ENCODE measurements at regions not wholly inside any gene's neighbourhood (a gene's known extent, or its start where the extent isn't known, plus 50 kb on each side); places are given as distances from the start of the nearest gene placed in this dataset.
"Not testable (repeated sequence)": the region's sequence is repeated elsewhere in the genome, so short reads cannot be mapped to it uniquely, and the experiment has no call there.

DNA sequence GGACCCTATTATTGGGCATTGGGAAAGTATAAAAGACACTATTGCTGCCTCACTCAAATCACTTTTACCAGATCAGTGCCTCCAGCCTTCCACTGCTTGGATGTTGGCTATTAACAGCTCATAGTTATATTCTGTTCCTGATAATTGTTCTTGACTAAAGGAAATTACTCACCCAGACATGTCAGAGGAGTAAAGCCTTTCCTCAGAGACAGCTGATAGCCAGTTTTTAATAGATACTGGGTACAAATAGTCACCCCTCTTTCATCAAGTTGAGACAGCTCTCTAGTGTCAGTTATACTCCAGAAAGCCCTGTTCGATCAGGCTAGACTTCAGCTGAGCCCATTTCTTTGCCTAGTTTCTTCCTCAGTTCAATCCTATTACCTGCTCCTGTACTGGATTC, 876.1 kb upstream of the B3GALT2 start:
- H3K4me3 ChIP-seq (ENCODE audit: low read depth, low read length) = no peak overlapping the region
- H3K27me3 ChIP-seq (ENCODE audit: control insufficient read depth, insufficient read depth, low read length) = no peaks in the 10 kb centered on the region
- H3K36me3 ChIP-seq (ENCODE audit: control insufficient read depth, insufficient read depth, low read length) = no peaks in the 10 kb centered on the region

GRCh38 chr1:194060481-194060880, 874.1 kb upstream of the B3GALT2 start:
- no peaks in the 10 kb centered on the region for H3K4me1 ChIP-seq (ENCODE audit: control insufficient read depth, insufficient read depth, low read length)
- no peaks in the 10 kb centered on the region for H3K36me3 ChIP-seq (ENCODE audit: control insufficient read depth, insufficient read depth, low read length)
- peaks cover 8% of the 10 kb centered on the region for H3K9me3 ChIP-seq (ENCODE audit: control insufficient read depth, insufficient read depth, low read length)
- H3K4me3 ChIP-seq (ENCODE audit: low read depth, low read length) = no peak overlapping the region
- H3K9ac ChIP-seq (ENCODE audit: low read depth, low read length) = no peak overlapping the region
- no peaks in the 10 kb centered on the region for H3K27me3 ChIP-seq (ENCODE audit: control insufficient read depth, insufficient read depth, low read length)

More for the DNA sequence above, 876.1 kb upstream of the B3GALT2 start:
- Histone ChIP-seq H3K9me3 (ENCODE audit: control insufficient read depth, insufficient read depth, low read length) (peaks cover 8% of the 10 kb centered on the region), H3K4me1 (ENCODE audit: control insufficient read depth, insufficient read depth, low read length) (no peaks in the 10 kb centered on the region), H3K9ac (ENCODE audit: low read depth, low read length) (no peak overlapping the region)

DNA sequence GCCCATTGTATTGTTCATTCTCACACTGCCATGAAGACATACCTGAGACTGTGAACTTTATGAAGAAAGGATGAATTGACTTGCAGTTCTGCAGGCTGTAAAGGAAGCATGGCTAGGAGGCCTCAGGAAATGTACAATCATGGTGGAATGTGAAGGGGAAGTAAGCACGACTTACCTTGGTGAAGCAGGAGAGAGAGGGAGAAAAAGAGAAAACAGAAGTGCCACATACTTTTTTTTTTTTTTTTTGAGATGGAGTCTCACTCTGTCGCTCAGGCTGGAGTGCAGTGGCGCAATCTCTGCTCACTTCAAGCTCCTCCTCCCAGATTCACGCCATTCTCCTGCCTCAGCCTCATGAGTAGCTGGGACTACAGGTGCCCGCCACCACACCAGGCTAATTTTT, 871.9 kb upstream of the B3GALT2 start:
- H3K4me3 ChIP-seq (ENCODE audit: low read depth, low read length); H3K9me3 ChIP-seq (ENCODE audit: control insufficient read depth, insufficient read depth, low read length); H3K4me1 ChIP-seq (ENCODE audit: control insufficient read depth, insufficient read depth, low read length); H3K27me3 ChIP-seq (ENCODE audit: control insufficient read depth, insufficient read depth, low read length); H3K36me3 ChIP-seq (ENCODE audit: control insufficient read depth, insufficient read depth, low read length); H3K9ac ChIP-seq (ENCODE audit: low read depth, low read length): not testable (repeated sequence)

- Histone ChIP-seq H3K36me3 (ENCODE audit: control insufficient read depth, insufficient read depth, low read length) (no peaks in the 10 kb centered on the region), H3K4me1 (ENCODE audit: control insufficient read depth, insufficient read depth, low read length) (no peaks in the 10 kb centered on the region), H3K4me3 (ENCODE audit: low read depth, low read length) (no peak overlapping the region), H3K27me3 (ENCODE audit: control insufficient read depth, insufficient read depth, low read length) (no peaks in the 10 kb centered on the region), H3K9me3 (ENCODE audit: control insufficient read depth, insufficient read depth, low read length) (peaks cover 8% of the 10 kb centered on the region), H3K9ac (ENCODE audit: low read depth, low read length) (no peak overlapping the region)
Observed at GRCh38 chr1:194056169-194056568, 869.8 kb upstream of the B3GALT2 start.

DNA sequence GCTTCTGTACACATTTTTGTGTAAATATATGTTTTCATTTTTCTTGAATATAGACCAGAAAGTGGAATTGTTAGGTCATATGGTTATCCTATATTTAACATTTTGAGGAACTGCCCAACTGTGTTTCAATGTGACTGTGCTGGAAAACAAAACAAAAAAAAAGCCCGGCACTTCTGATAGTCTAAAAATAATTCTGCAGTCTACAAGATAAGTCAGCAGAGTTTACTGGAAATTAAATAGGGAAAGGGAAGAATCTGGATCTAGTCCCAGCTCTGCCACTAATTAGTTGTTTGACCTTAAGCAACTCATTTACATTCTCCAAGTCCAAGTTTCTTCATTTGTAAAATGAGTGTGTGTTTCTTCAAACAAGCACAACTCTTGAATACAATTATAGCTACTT, 869.1 kb upstream of the B3GALT2 start:
- Histone ChIP-seq H3K9me3 (ENCODE audit: control insufficient read depth, insufficient read depth, low read length) (peaks cover 8% of the 10 kb centered on the region), H3K36me3 (ENCODE audit: control insufficient read depth, insufficient read depth, low read length) (no peaks in the 10 kb centered on the region), H3K4me1 (ENCODE audit: control insufficient read depth, insufficient read depth, low read length) (no peaks in the 10 kb centered on the region), H3K27me3 (ENCODE audit: control insufficient read depth, insufficient read depth, low read length) (no peaks in the 10 kb centered on the region), H3K9ac (ENCODE audit: low read depth, low read length) (no peak overlapping the region), H3K4me3 (ENCODE audit: low read depth, low read length) (no peak overlapping the region)

- Histone ChIP-seq H3K4me1 (ENCODE audit: control insufficient read depth, insufficient read depth, low read length) (no peaks in the 10 kb centered on the region), H3K27me3 (ENCODE audit: control insufficient read depth, insufficient read depth, low read length) (no peaks in the 10 kb centered on the region), H3K9me3 (ENCODE audit: control insufficient read depth, insufficient read depth, low read length) (no peaks in the 10 kb centered on the region), H3K4me3 (ENCODE audit: low read depth, low read length) (no peak overlapping the region), H3K9ac (ENCODE audit: low read depth, low read length) (no peak overlapping the region), H3K36me3 (ENCODE audit: control insufficient read depth, insufficient read depth, low read length) (no peaks in the 10 kb centered on the region)
Observed at GRCh38 chr1:194052514-194053338, 866.3 kb upstream of the B3GALT2 start.

DNA sequence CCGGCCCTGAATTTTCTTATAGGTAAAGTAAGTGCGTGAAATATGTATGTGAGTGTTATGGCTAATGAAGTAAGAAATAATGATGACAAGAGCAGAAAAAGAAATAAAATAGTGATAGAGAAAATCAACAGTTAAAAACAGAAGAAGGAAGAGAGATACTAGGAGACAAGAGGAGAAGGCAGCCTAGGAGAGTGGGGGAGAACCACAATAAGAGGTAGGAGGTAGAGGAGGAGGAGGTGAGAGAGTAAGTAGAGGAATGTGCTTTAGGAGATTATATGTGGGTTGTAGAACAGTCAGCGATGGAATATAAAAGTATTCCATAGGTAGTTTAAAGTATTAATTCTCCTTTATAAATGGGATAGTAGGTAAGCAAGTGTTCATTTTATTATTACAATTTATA, 861.5 kb upstream of the B3GALT2 start:
- Histone ChIP-seq H3K27me3 (ENCODE audit: control insufficient read depth, insufficient read depth, low read length) (no peaks in the 10 kb centered on the region), H3K9ac (ENCODE audit: low read depth, low read length) (no peak overlapping the region), H3K4me1 (ENCODE audit: control insufficient read depth, insufficient read depth, low read length) (no peaks in the 10 kb centered on the region)

GRCh38 chr1:194047206-194047605, 860.8 kb upstream of the B3GALT2 start:
- H3K4me3 ChIP-seq (ENCODE audit: low read depth, low read length) = no peak overlapping the region
- H3K36me3 ChIP-seq (ENCODE audit: control insufficient read depth, insufficient read depth, low read length) = no peaks in the 10 kb centered on the region
- H3K9me3 ChIP-seq (ENCODE audit: control insufficient read depth, insufficient read depth, low read length) = no peaks in the 10 kb centered on the region
- no peak overlapping the region for H3K9ac ChIP-seq (ENCODE audit: low read depth, low read length)
- H3K4me1 ChIP-seq (ENCODE audit: control insufficient read depth, insufficient read depth, low read length) = no peaks in the 10 kb centered on the region
- H3K27me3 ChIP-seq (ENCODE audit: control insufficient read depth, insufficient read depth, low read length) = no peaks in the 10 kb centered on the region

More for the DNA sequence above, 861.5 kb upstream of the B3GALT2 start:
- Histone ChIP-seq H3K36me3 (ENCODE audit: control insufficient read depth, insufficient read depth, low read length) (no peaks in the 10 kb centered on the region), H3K4me3 (ENCODE audit: low read depth, low read length) (no peak overlapping the region), H3K9me3 (ENCODE audit: control insufficient read depth, insufficient read depth, low read length) (no peaks in the 10 kb centered on the region)

DNA sequence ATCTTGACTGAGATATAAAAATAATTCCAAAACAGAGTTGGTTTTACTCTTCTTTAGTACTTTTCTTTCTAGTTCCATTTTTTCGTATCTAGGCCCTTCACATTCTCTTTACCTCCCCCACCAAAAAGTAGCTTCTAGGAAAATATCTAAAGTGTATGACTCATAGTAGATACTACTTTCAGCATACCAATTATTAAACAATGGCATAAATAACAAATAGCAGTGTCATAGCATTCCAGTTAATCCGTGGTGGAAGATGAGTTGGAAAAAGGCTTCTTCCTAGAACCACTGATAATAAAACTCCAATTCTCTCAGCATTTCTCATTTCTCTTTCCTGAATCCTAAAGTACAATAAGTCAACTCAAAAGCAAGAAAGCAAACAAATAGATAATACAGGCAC, 859.0 kb upstream of the B3GALT2 start:
- Histone ChIP-seq H3K9me3 (ENCODE audit: control insufficient read depth, insufficient read depth, low read length) (no peaks in the 10 kb centered on the region), H3K36me3 (ENCODE audit: control insufficient read depth, insufficient read depth, low read length) (no peaks in the 10 kb centered on the region), H3K9ac (ENCODE audit: low read depth, low read length) (no peak overlapping the region), H3K4me1 (ENCODE audit: control insufficient read depth, insufficient read depth, low read length) (no peaks in the 10 kb centered on the region), H3K4me3 (ENCODE audit: low read depth, low read length) (no peak overlapping the region), H3K27me3 (ENCODE audit: control insufficient read depth, insufficient read depth, low read length) (no peaks in the 10 kb centered on the region)

GRCh38 chr1:194044892-194045291, 858.5 kb upstream of the B3GALT2 start:
- H3K4me3 ChIP-seq (ENCODE audit: low read depth, low read length) = no peak overlapping the region

GRCh38 chr1:194043984-194044755, 857.8 kb upstream of the B3GALT2 start:
- H3K27me3 ChIP-seq (ENCODE audit: control insufficient read depth, insufficient read depth, low read length) = no peaks in the 10 kb centered on the region

More at GRCh38 chr1:194044892-194045291, 858.5 kb upstream of the B3GALT2 start:
- Histone ChIP-seq H3K27me3 (ENCODE audit: control insufficient read depth, insufficient read depth, low read length) (no peaks in the 10 kb centered on the region), H3K36me3 (ENCODE audit: control insufficient read depth, insufficient read depth, low read length) (no peaks in the 10 kb centered on the region), H3K9ac (ENCODE audit: low read depth, low read length) (no peak overlapping the region), H3K4me1 (ENCODE audit: control insufficient read depth, insufficient read depth, low read length) (no peaks in the 10 kb centered on the region), H3K9me3 (ENCODE audit: control insufficient read depth, insufficient read depth, low read length) (no peaks in the 10 kb centered on the region)

DNA sequence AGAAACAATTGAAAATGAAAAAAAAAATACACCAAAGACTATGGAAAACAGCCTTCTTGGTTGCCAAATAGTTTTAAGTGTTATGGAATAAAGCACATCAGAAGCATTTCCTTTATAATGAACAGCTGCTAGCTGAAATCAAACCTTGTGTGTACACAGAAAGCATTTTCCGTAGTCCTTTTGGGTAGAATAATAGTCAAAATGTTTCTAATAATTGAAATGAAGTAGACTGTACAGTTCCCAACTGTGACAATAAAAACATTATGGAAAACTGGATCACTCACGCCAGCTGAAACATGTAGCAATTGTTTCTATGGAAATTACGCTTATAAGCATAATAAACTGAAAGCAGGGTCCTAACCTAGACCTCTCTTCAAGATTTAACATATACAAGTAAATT, 856.3 kb upstream of the B3GALT2 start:
- Histone ChIP-seq H3K4me3 (ENCODE audit: low read depth, low read length) (no peak overlapping the region), H3K9me3 (ENCODE audit: control insufficient read depth, insufficient read depth, low read length) (no peaks in the 10 kb centered on the region), H3K9ac (ENCODE audit: low read depth, low read length) (no peak overlapping the region), H3K27me3 (ENCODE audit: control insufficient read depth, insufficient read depth, low read length) (no peaks in the 10 kb centered on the region), H3K4me1 (ENCODE audit: control insufficient read depth, insufficient read depth, low read length) (no peaks in the 10 kb centered on the region), H3K36me3 (ENCODE audit: control insufficient read depth, insufficient read depth, low read length) (no peaks in the 10 kb centered on the region)

More at GRCh38 chr1:194043984-194044755, 857.8 kb upstream of the B3GALT2 start:
- Histone ChIP-seq H3K4me3 (ENCODE audit: low read depth, low read length) (no peak overlapping the region), H3K9me3 (ENCODE audit: control insufficient read depth, insufficient read depth, low read length) (no peaks in the 10 kb centered on the region), H3K36me3 (ENCODE audit: control insufficient read depth, insufficient read depth, low read length) (no peaks in the 10 kb centered on the region), H3K4me1 (ENCODE audit: control insufficient read depth, insufficient read depth, low read length) (no peaks in the 10 kb centered on the region), H3K9ac (ENCODE audit: low read depth, low read length) (no peak overlapping the region)

Measured in iPS-15b (cell line).